Esophagus muscularis mucosa (tissue), 4 donors: ENCODE measurements at regions not wholly inside any gene's neighbourhood (a gene's known extent, or its start where the extent isn't known, plus 50 kb on each side); places are given as distances from the start of the nearest gene placed in this dataset.

ENCODE experiments used
- DNase-seq: peaks from one replicate; pipeline ENCODE4 v3.0.0-alpha.2; 2017; ENCODE audit errors: extremely low spot score
- H3K27ac ChIP-seq, 4 donors: fragments of 200-600 bp; sonication (generic); replicated peaks in 1 of 4; 1 replicate in 3 of 4; 2 replicates in 1 of 4; pipeline ENCODE4 v1.5.1; 2016 to 2019; ENCODE audit warnings: mild to moderate bottlenecking in 1 of 4
- H3K27me3 ChIP-seq, 4 donors: fragments of 200-600 bp; sonication (generic); one replicate each; pipeline versions ENCODE4 v1.5.1 to v1.6.0; 2016 to 2019
- H3K36me3 ChIP-seq, 4 donors: fragments of 200-600 bp; sonication (generic); one replicate each; pipeline ENCODE4 v1.5.1; 2016 to 2019
- H3K4me1 ChIP-seq, 4 donors: fragments of 200-600 bp; sonication (generic); one replicate each; pipeline ENCODE4 v1.5.1; 2016 to 2019
- H3K4me3 ChIP-seq, 4 donors: fragments of 200-600 bp; sonication (generic); 1 replicate in 2 of 4; 2 replicates in 2 of 4; pipeline ENCODE4 v1.5.1; 2016 to 2019; ENCODE audit warnings: mild to moderate bottlenecking in 4 of 4, moderate library complexity in 1 of 4
- H3K9me3 ChIP-seq, 4 donors: fragments of 200-600 bp; sonication (generic); 1 replicate in 3 of 4; 2 replicates in 1 of 4; pipeline ENCODE4 v1.5.1; 2016 to 2019
- EP300 ChIP-seq: sonication (generic); formaldehyde crosslinking; IDR thresholded peaks from one replicate; pipeline ENCODE4 v1.6.1; 2017; ENCODE audit warnings: antibody characterized with exemption
- POLR2A ChIP-seq: fragments of 450-650 bp; IDR thresholded peaks from one replicate; pipeline ENCODE4 v1.6.1; 2017; ENCODE audit warnings: antibody characterized with exemption, moderate library complexity, mild to moderate bottlenecking, low read depth
- POLR2AphosphoS5 ChIP-seq, 2 donors: sonication (generic); formaldehyde crosslinking; IDR thresholded peaks; one replicate each; pipeline ENCODE4 v1.6.1; 2017; ENCODE audit warnings: antibody characterized with exemption in 2 of 2
- WGBS: methylation state at CpG from one replicate; pipeline ENCODE4 v1.1.5; 2018; 5-methylcytosine and 5-hydroxymethylcytosine counted together
- intact Hi-C: fragments of 100-400 bp; cut with DNase I; formaldehyde crosslinking; loops from one replicate; pipeline ENCODE4 v1.15.1; 2023
- TF ChIP-seq, protein P1 (sequence below), 3 experiments: fragments of 200-600 bp in 2 of 3; fragments of 450-650 bp in 1 of 3; sonication (generic) in 2 of 3; IDR thresholded peaks; one replicate each; pipeline ENCODE4 v1.5.1; 2017 to 2019; ENCODE audit warnings: antibody characterized with exemption in 3 of 3, mild to moderate bottlenecking in 2 of 3, moderate library complexity in 1 of 3

DNA sequence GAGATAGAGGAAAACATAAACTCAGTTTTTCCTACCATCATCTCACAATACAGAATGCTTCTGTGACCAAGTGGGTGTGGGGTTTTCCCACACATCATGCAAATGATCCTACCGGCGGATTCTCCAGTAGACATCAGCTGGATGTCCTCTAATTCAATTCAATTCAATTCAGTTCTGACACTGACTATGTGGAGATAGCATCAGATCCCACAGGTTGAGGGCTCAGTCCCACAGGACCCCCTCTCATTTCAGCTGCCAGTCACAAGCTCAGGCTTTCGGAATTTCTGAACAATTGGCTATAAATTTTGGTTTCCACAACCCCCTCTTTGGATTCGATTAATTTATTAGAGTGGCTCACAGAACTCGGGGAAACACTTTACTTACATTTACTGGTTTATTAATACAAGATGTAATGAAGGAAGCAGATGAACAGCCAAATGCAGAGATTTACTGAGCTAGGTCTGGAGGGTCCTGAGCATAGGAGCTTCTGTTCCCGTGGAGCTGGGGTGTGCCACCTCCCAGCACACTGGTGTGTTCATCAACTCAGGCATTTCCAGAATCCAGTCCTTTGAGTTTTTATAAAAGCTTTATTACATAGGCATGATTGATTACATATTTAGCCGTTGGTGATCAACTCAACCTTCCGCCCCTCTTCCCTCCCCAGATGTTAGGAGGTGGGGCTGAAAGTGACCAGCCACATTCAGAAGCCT, 350.1 kb downstream of the MYCN start:
- Histone ChIP-seq H3K27ac (no peak overlapping the region), H3K27me3 (peaks cover 0 to 4% (median 0%) of the 10 kb centered on the region in 4 donors), H3K9me3 (no peaks in the 10 kb centered on the region), H3K4me1 (no peaks in the 10 kb centered on the region), H3K4me3 (no peak overlapping the region), H3K36me3 (no peaks in the 10 kb centered on the region)
- intact Hi-C loops: no loop called here
- peak; percentile 77 for DNase-seq
- TF ChIP-seq, protein P1, sequence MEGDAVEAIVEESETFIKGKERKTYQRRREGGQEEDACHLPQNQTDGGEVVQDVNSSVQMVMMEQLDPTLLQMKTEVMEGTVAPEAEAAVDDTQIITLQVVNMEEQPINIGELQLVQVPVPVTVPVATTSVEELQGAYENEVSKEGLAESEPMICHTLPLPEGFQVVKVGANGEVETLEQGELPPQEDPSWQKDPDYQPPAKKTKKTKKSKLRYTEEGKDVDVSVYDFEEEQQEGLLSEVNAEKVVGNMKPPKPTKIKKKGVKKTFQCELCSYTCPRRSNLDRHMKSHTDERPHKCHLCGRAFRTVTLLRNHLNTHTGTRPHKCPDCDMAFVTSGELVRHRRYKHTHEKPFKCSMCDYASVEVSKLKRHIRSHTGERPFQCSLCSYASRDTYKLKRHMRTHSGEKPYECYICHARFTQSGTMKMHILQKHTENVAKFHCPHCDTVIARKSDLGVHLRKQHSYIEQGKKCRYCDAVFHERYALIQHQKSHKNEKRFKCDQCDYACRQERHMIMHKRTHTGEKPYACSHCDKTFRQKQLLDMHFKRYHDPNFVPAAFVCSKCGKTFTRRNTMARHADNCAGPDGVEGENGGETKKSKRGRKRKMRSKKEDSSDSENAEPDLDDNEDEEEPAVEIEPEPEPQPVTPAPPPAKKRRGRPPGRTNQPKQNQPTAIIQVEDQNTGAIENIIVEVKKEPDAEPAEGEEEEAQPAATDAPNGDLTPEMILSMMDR (IDR thresholded peaks at IDR 0.05): no peak
- TF ChIP-seq POLR2AphosphoS5 (IDR thresholded peaks at IDR 0.05): no peak
- 67% methylated on average over 8 of the region's 8 CpGs for WGBS

DNA sequence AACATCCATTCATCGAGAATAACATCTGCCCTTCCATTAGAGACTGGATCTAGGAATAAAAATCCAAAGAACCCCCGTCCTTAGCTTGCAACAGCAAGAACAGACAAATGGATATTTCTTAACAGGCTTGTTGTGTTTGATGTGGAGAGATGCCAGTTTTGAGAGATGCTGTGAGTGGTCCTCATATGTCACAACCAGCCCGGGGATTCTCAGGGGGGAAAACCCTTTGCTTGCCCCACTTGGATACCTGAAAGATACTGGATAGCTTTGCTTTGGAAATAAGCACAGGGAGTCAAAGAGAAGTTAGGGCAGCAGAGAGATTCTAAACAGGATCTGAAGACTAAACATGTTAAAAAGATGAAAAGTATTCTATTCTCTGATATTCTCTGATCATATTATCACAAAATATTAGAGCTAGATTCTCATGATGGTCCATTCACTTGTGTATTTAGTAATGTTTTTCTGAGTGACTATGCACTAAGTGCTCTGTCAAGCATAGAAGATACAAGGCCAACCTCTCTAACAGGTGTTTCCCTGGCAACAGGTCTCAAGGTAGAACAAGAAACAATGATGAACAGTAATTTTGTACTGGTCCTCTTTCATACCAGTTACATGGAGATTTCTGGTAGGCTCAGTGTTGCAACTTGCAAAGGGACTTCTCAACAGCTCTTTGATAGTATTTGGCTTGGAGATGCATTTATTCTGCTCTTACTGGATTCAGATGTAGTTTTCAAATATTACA, 348.2 kb downstream of the MYCN start:
- intact Hi-C loops: loop anchor here (10.0 kb wide), 1 partner anchor 344 kb away; the partner anchor contains the start of gene MYCN
- no peaks in the 10 kb centered on the region for H3K9me3 ChIP-seq
- WGBS: 80% methylated on average over 3 of the region's 3 CpGs
- TF ChIP-seq POLR2A (no peak), POLR2AphosphoS5 (IDR thresholded peaks at IDR 0.05) (no peak), EP300 (no peak)
- TF ChIP-seq, protein P1 (IDR thresholded peaks at IDR 0.05): no peak
- peak; percentile 37 for DNase-seq
- no peak overlapping the region for H3K27ac ChIP-seq
- no peaks in the 10 kb centered on the region for H3K4me1 ChIP-seq
- H3K4me3 ChIP-seq: no peak overlapping the region
- no peaks in the 10 kb centered on the region for H3K36me3 ChIP-seq
- peaks cover 0 to 4% (median 0%) of the 10 kb centered on the region in 4 donors for H3K27me3 ChIP-seq

DNA sequence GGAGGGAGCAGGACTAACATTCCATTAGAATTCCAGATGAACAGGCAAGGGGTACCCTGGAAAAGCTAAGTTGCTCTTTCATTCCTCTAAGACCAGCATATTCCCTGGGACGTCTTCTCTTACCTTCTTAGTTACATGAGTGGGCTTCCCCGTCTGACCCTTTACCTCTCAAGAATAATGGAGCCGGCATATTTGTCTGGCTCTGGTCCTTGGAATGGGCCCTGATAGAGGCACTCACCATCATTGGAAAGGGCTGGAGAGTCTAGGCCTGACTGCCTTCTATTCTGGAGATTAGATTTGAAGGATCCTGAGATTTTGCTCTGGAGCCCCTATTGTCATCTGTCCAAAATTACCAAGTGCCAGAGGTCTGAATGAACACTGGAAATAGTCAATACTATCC, 347.5 kb downstream of the MYCN start:
- peak; percentile 72 for DNase-seq
- Histone ChIP-seq H3K4me3 (no peak overlapping the region), H3K27ac (no peak overlapping the region), H3K4me1 (no peaks in the 10 kb centered on the region), H3K9me3 (no peaks in the 10 kb centered on the region), H3K27me3 (peaks cover 0 to 4% (median 0%) of the 10 kb centered on the region in 4 donors), H3K36me3 (no peaks in the 10 kb centered on the region)
- intact Hi-C loops: loop anchor here (10.0 kb wide), 1 partner anchor 343 kb away; the partner anchor contains the start of gene MYCN
- TF ChIP-seq POLR2A: no peak
- TF ChIP-seq EP300: no peak
- no peak for TF ChIP-seq POLR2AphosphoS5 (IDR thresholded peaks at IDR 0.05)
- TF ChIP-seq, protein P1 (IDR thresholded peaks at IDR 0.05): no peak
- WGBS: 85% methylated on average over 3 of the region's 3 CpGs

DNA sequence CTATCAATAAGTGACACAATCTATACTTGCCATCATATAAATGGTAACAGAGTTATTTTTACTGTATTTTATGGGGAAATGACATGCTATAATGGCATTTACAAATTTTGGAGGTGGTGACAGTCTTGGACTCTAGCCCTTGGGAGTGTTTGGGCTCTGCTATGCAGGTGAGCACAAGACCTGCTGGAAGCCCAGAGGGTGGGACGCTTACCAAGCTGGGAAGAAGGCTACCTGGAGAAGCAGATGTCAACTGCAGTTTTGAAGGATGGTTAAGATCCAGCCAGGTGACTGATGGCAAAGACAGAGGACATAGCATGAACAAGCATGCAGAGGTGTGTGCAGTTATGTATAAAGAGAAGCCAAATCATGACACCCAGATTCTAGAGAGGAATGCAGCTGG, 346.9 kb downstream of the MYCN start:
- no peak overlapping the region for H3K4me3 ChIP-seq
- H3K27me3 ChIP-seq: peaks cover 0 to 4% (median 0%) of the 10 kb centered on the region in 4 donors
- H3K4me1 ChIP-seq: no peaks in the 10 kb centered on the region
- intact Hi-C loops: loop anchor here (10.0 kb wide), 1 partner anchor 342 kb away; the partner anchor contains the start of gene MYCN
- H3K9me3 ChIP-seq: no peaks in the 10 kb centered on the region
- TF ChIP-seq, protein P1 (IDR thresholded peaks at IDR 0.05): no peak
- TF ChIP-seq POLR2A (no peak), EP300 (no peak), POLR2AphosphoS5 (IDR thresholded peaks at IDR 0.05) (no peak)
- DNase-seq: no peak
- H3K36me3 ChIP-seq: no peaks in the 10 kb centered on the region
- WGBS: 92% methylated on average over 1 of the region's 1 CpG
- H3K27ac ChIP-seq: no peak overlapping the region
